ENCODE measurements at regions not wholly inside any gene's neighbourhood (a gene's known extent, or its start where the extent isn't known, plus 50 kb on each side); places are given as distances from the start of the nearest gene placed in this dataset.

DNA sequence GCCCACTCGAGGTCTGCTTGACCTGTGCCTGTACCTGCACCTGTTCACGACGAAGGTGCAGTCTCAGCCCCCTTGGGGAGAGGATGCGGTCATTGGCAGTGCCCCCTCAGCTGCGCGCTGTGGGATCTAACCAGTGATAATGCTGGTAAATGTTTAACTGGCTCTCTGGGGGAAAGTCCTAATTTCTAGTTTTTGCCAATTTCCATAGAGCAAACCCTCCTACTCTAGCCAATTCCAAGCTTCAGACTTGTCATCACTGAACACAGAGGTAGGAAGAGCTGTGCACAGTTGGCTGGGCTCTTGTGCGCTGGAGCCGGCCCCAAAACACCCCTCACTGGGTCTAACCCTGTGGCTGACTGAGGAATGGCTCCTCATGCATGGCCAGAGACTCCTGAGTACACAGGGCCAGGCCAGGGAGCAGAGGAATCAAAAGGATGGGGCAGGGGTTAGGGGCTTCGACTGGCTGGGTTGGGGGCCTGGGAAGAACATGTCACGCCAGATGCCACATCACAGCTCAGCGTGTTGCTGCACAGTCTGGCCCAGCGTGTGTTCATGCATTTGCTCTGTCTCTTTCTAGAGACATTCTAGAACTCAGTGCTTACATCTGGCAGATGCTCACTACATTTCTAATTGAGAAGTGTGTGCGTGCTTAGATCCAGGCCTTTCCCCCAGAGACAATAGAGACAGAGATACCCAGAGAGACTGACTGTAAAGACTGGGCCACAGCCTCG, 270.8 kb downstream of the BCOR start:
- dilution Hi-C loops (cut with MboI; ENCODE audit: extremely low pct_ligation_motif_present, low sequenced_read_pairs) = no loop called here
- TF ChIP-seq EZH2 (IDR thresholded peaks at IDR 0.05; ENCODE audit: low read length) = no peak
- TF ChIP-seq, protein P1, sequence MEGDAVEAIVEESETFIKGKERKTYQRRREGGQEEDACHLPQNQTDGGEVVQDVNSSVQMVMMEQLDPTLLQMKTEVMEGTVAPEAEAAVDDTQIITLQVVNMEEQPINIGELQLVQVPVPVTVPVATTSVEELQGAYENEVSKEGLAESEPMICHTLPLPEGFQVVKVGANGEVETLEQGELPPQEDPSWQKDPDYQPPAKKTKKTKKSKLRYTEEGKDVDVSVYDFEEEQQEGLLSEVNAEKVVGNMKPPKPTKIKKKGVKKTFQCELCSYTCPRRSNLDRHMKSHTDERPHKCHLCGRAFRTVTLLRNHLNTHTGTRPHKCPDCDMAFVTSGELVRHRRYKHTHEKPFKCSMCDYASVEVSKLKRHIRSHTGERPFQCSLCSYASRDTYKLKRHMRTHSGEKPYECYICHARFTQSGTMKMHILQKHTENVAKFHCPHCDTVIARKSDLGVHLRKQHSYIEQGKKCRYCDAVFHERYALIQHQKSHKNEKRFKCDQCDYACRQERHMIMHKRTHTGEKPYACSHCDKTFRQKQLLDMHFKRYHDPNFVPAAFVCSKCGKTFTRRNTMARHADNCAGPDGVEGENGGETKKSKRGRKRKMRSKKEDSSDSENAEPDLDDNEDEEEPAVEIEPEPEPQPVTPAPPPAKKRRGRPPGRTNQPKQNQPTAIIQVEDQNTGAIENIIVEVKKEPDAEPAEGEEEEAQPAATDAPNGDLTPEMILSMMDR (optimal IDR thresholded peaks at IDR 0.05 in 1 of 3, IDR thresholded peaks at IDR 0.05 in 1 of 3, conservative IDR thresholded peaks at IDR 0.05 in 1 of 3; ENCODE audit: extremely low read depth in 1 of 3, insufficient read depth in 2 of 3, low read length in 3 of 3) = no peak
- no peak overlapping the region for H3K27ac ChIP-seq (ENCODE audit: control insufficient read depth, insufficient read depth, low read length)
- H3K36me3 ChIP-seq (ENCODE audit: control insufficient read depth in 2 of 2, extremely low read depth in 1 of 2, insufficient read depth in 2 of 2, low read length in 2 of 2) = no peaks in the 10 kb centered on the region
- no peak overlapping the region for H2AFZ ChIP-seq (ENCODE audit: control insufficient read depth, low read length)
- H3K27me3 ChIP-seq (ENCODE audit: control insufficient read depth, extremely low read depth, insufficient read depth, low read length) = peaks cover under 1% of the 10 kb centered on the region
- no peaks in the 10 kb centered on the region for H4K20me1 ChIP-seq (ENCODE audit: control insufficient read depth, extremely low read depth, insufficient read depth, low read length)
- no peak overlapping the region for H3K4me2 ChIP-seq (ENCODE audit: control insufficient read depth, extremely low read depth, insufficient read depth, low read depth, low read length)
- no peaks in the 10 kb centered on the region for H3K79me2 ChIP-seq (ENCODE audit: control insufficient read depth, insufficient read depth, low read length)
- no peaks in the 10 kb centered on the region for H3K9me3 ChIP-seq (ENCODE audit: control insufficient read depth, low read depth, low read length)
- FAIRE-seq (no peak), DNase-seq (ENCODE audit: low read depth, low spot score) (no peak)
- H3K9ac ChIP-seq (ENCODE audit: control insufficient read depth, extremely low read depth, insufficient read depth, low read length) = no peak overlapping the region
- no peaks in the 10 kb centered on the region for H3K4me1 ChIP-seq (ENCODE audit: control insufficient read depth, extremely low read depth, insufficient read depth, low read length)
- H3K4me3 ChIP-seq (ENCODE audit: control insufficient read depth in 2 of 3, extremely low read depth in 1 of 3, insufficient read depth in 2 of 3, low read depth in 1 of 3, low read length in 3 of 3) = no peak overlapping the region
- no peaks in the 10 kb centered on the region for H3K9me1 ChIP-seq (ENCODE audit: control insufficient read depth, extremely low read depth, insufficient read depth, low read length)

- no peak overlapping the region for H3K4me3 ChIP-seq (ENCODE audit: control insufficient read depth in 2 of 3, extremely low read depth in 1 of 3, insufficient read depth in 2 of 3, low read depth in 1 of 3, low read length in 3 of 3)
- H2AFZ ChIP-seq (ENCODE audit: control insufficient read depth, low read length) = no peak overlapping the region
- H3K27ac ChIP-seq (ENCODE audit: control insufficient read depth, insufficient read depth, low read length) = no peak overlapping the region
- no peaks in the 10 kb centered on the region for H3K4me1 ChIP-seq (ENCODE audit: control insufficient read depth, extremely low read depth, insufficient read depth, low read length)
- FAIRE-seq (no peak), DNase-seq (ENCODE audit: low read depth, low spot score) (no peak)
- no peak for TF ChIP-seq EZH2 (IDR thresholded peaks at IDR 0.05; ENCODE audit: low read length)
- TF ChIP-seq, protein P1 (optimal IDR thresholded peaks at IDR 0.05 in 1 of 3, IDR thresholded peaks at IDR 0.05 in 1 of 3, conservative IDR thresholded peaks at IDR 0.05 in 1 of 3; ENCODE audit: extremely low read depth in 1 of 3, insufficient read depth in 2 of 3, low read length in 3 of 3) = no peak
- H3K4me2 ChIP-seq (ENCODE audit: control insufficient read depth, extremely low read depth, insufficient read depth, low read depth, low read length) = no peak overlapping the region
- no peaks in the 10 kb centered on the region for H3K9me1 ChIP-seq (ENCODE audit: control insufficient read depth, extremely low read depth, insufficient read depth, low read length)
- no peak overlapping the region for H3K9ac ChIP-seq (ENCODE audit: control insufficient read depth, extremely low read depth, insufficient read depth, low read length)
- H4K20me1 ChIP-seq (ENCODE audit: control insufficient read depth, extremely low read depth, insufficient read depth, low read length) = no peaks in the 10 kb centered on the region
- no peaks in the 10 kb centered on the region for H3K79me2 ChIP-seq (ENCODE audit: control insufficient read depth, insufficient read depth, low read length)
- no peaks in the 10 kb centered on the region for H3K36me3 ChIP-seq (ENCODE audit: control insufficient read depth in 2 of 2, extremely low read depth in 1 of 2, insufficient read depth in 2 of 2, low read length in 2 of 2)
- H3K9me3 ChIP-seq (ENCODE audit: control insufficient read depth, low read depth, low read length) = no peaks in the 10 kb centered on the region
- dilution Hi-C loops (cut with MboI; ENCODE audit: extremely low pct_ligation_motif_present, low sequenced_read_pairs) = no loop called here
- H3K27me3 ChIP-seq (ENCODE audit: control insufficient read depth, extremely low read depth, insufficient read depth, low read length) = no peaks in the 10 kb centered on the region
Observed at GRCh38 chrX:39827951-39828350, 269.8 kb downstream of the BCOR start.

Data from keratinocyte (primary cell).